Endothelial cell of umbilical vein (primary cell): ENCODE measurements at regions not wholly inside any gene's neighbourhood (a gene's known extent, or its start where the extent isn't known, plus 50 kb on each side); places are given as distances from the start of the nearest gene placed in this dataset.

Experiments
- BruUV-seq: library from RNA; stranded (reverse); fragments of 400-500 nt; replicated peaks from 2 replicates; lab custom pipeline; 2021; lab: Mats Ljungman, UMichigan
- CTCF ChIA-PET: fragments of 300-600, 350-600 bp; sonication (Branson Sonifier 250); formaldehyde crosslinking; loops from one replicate; lab custom pipeline; 2021; ENCODE audit warnings: antibody characterized with exemption, inconsistent platforms; lab: Charles Lee
- POLR2A ChIA-PET: fragments of 300-600, 350-600 bp; sonication (Branson Sonifier 250); formaldehyde crosslinking; loops from one replicate; lab custom pipeline; 2021; ENCODE audit warnings: antibody characterized with exemption, inconsistent platforms; lab: Charles Lee
- DNase-seq: peaks from one replicate; pipeline ENCODE4 v3.0.0-alpha.2; 2011; ENCODE audit warnings: low read depth, low spot score
- FAIRE-seq: peaks from 2 replicates; lab custom pipeline; 2011; peaks lifted over from hg19 to GRCh38; lab: Jason Lieb, UNC
- H2AFZ ChIP-seq: 2 replicates; pipeline ENCODE4 v1.6.0; 2012; ENCODE audit warnings: low read depth, low read length, control low read depth, inconsistent platforms
- H3K27ac ChIP-seq: 2 replicates; pipeline ENCODE4 v1.5.1; 2011; ENCODE audit warnings: low read depth, mild to moderate bottlenecking, control low read depth, low read length, moderate library complexity; ENCODE audit not compliant: insufficient read depth
- H3K27me3 ChIP-seq, 2 experiments: 2 replicates each; pipeline versions ENCODE4 v1.6.0 to v1.6.1; 2011; ENCODE audit warnings: low read length in 2 of 2, mixed read lengths in 1 of 2; ENCODE audit not compliant: control insufficient read depth in 2 of 2, insufficient read depth in 2 of 2
- H3K36me3 ChIP-seq, 2 experiments: 2 replicates in 1 of 2; 3 replicates in 1 of 2; pipeline ENCODE4 v1.5.1; 2011; ENCODE audit warnings: low read length in 2 of 2, mild to moderate bottlenecking in 1 of 2, moderate library complexity in 1 of 2; ENCODE audit not compliant: control insufficient read depth in 2 of 2, insufficient read depth in 2 of 2; ENCODE audit errors: extremely low read depth in 1 of 2
- H3K4me1 ChIP-seq: 3 replicates; pipeline ENCODE4 v1.5.1; 2011; ENCODE audit warnings: mild to moderate bottlenecking, low read length; ENCODE audit not compliant: control insufficient read depth, insufficient read depth; ENCODE audit errors: extremely low read depth
- H3K4me2 ChIP-seq: 2 replicates; pipeline ENCODE4 v1.6.1; 2011; ENCODE audit warnings: low read length, control low read depth, mixed read lengths; ENCODE audit not compliant: insufficient read depth
- H3K4me3 ChIP-seq, 3 experiments: fragments of 200-600 bp in 1 of 3; sonication (generic), shearing (Covaris generic) in 1 of 3; replicated peaks in 1 of 3; 2 replicates each; pipeline ENCODE4 v1.5.1; 2011 to 2016; ENCODE audit warnings: control low read depth in 3 of 3, low read length in 3 of 3, mild to moderate bottlenecking in 2 of 3, inconsistent platforms in 1 of 3, low read depth in 1 of 3, moderate library complexity in 1 of 3; ENCODE audit not compliant: insufficient read depth in 1 of 3
- H3K79me2 ChIP-seq: 2 replicates; pipeline ENCODE4 v1.6.0; 2012; ENCODE audit warnings: low read length, inconsistent platforms; ENCODE audit not compliant: control insufficient read depth, insufficient read depth
- H3K9ac ChIP-seq: replicated peaks from 2 replicates; pipeline ENCODE3; 2011; ENCODE audit warnings: low read length, control low read depth; ENCODE audit not compliant: insufficient read depth; ENCODE audit errors: extremely low read depth
- H3K9me1 ChIP-seq: replicated peaks from 3 replicates; pipeline ENCODE4 v1.6.0; 2011; ENCODE audit warnings: mild to moderate bottlenecking, low read length; ENCODE audit not compliant: control insufficient read depth, insufficient read depth; ENCODE audit errors: extremely low read depth
- H3K9me3 ChIP-seq: replicated peaks from 2 replicates; pipeline ENCODE4 v1.5.1; 2012; ENCODE audit warnings: low read length, inconsistent platforms; ENCODE audit not compliant: control insufficient read depth, insufficient read depth
- H4K20me1 ChIP-seq: replicated peaks from 2 replicates; pipeline ENCODE3; 2011; ENCODE audit warnings: mild to moderate bottlenecking, low read length; ENCODE audit not compliant: control insufficient read depth, insufficient read depth; ENCODE audit errors: extremely low read depth
- EZH2 ChIP-seq: IDR thresholded peaks from 2 replicates; pipeline ENCODE4 v1.6.1; 2012; ENCODE audit warnings: borderline replicate concordance, low read depth, mild to moderate bottlenecking, moderate library complexity, low read length, inconsistent platforms; ENCODE audit not compliant: severe bottlenecking
- FOS ChIP-seq: IDR thresholded peaks from 2 replicates; pipeline ENCODE4 v1.6.1; 2011; ENCODE audit warnings: mild to moderate bottlenecking, low read length, moderate library complexity, borderline replicate concordance; ENCODE audit not compliant: insufficient read depth
- GATA2 ChIP-seq: IDR thresholded peaks from 2 replicates; pipeline ENCODE4 v1.7.0; 2011; ENCODE audit warnings: low read depth, mild to moderate bottlenecking, moderate library complexity, mixed read lengths, low read length; ENCODE audit not compliant: insufficient read length, insufficient read depth
- JUN ChIP-seq: IDR thresholded peaks from 2 replicates; pipeline ENCODE4 v1.6.1; 2011; ENCODE audit warnings: borderline replicate concordance, low read depth; ENCODE audit not compliant: insufficient read length, insufficient read depth
- MYC ChIP-seq: IDR thresholded peaks from one replicate; pipeline ENCODE4 v1.6.1; 2011; ENCODE audit warnings: mild to moderate bottlenecking, low read depth, low read length
- POLR2A ChIP-seq: IDR thresholded peaks from 2 replicates; pipeline ENCODE4 v1.6.1; 2012; ENCODE audit warnings: low read depth, mild to moderate bottlenecking, control low read depth, low read length
- POLR2AphosphoS5 ChIP-seq: IDR thresholded peaks from 2 replicates; pipeline ENCODE4 v1.6.1; 2012; ENCODE audit warnings: low read depth, mild to moderate bottlenecking, control low read depth, low read length, moderate library complexity; ENCODE audit not compliant: insufficient read depth
- dilution Hi-C: fragments of 300-500 bp; cut with MboI; formaldehyde crosslinking; loops from one replicate; pipeline ENCODE4 v1.15.0; 2019; ENCODE audit warnings: low sequenced_read_pairs; ENCODE audit not compliant: extremely low pct_ligation_motif_present
- intact Hi-C: fragments of 100-400 bp; cut with micrococcal nuclease; formaldehyde crosslinking; loops from one replicate; pipeline ENCODE4 v1.10.0; 2022
- TF ChIP-seq, protein P1 (sequence below), 2 donors: IDR thresholded peaks; 1 replicate in 1 of 2; 2 replicates in 1 of 2; pipeline ENCODE4 v1.5.1; 2011; ENCODE audit warnings: low read length in 2 of 2, mild to moderate bottlenecking in 2 of 2, moderate library complexity in 2 of 2, control low read depth in 1 of 2, inconsistent platforms in 1 of 2, low read depth in 1 of 2; ENCODE audit not compliant: insufficient read depth in 1 of 2; ENCODE audit errors: extremely low read depth in 1 of 2
- TF ChIP-seq, protein P2 (sequence below): IDR thresholded peaks from 2 replicates; pipeline ENCODE4 v1.6.1; 2011; ENCODE audit not compliant: insufficient read depth, insufficient read length

DNA sequence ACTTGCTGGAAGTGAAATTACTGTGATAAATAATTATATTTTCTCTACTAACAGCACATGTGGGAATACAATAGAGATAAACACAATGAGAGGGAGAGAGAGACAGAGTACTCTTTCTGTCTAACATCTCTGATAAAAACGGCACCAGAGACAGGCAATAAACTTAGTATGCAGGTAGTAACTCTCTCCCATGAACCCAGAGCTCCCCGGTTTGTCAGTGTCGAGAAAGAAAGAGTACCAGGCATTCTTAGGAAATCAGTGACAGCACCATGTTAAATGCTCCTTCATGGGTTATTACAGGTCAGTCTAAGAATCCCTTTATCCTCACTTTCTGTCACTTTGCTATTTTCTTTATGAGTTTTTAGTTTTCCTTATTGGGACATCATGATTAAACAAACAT is 110.7 kb upstream of the EPHA3 start:
- DNase-seq (no peak), FAIRE-seq (no peak)
- ChIA-PET CTCF (no interaction called here), POLR2A (no interaction called here)
- Histone ChIP-seq H4K20me1 (no peaks in the 10 kb centered on the region), H2AFZ (no peak overlapping the region), H3K36me3 (no peaks in the 10 kb centered on the region), H3K9me1 (no peaks in the 10 kb centered on the region), H3K27ac (no peak overlapping the region), H3K4me3 (no peak overlapping the region), H3K4me2 (no peak overlapping the region), H3K27me3 (no peaks in the 10 kb centered on the region), H3K9me3 (peaks cover 4% of the 10 kb centered on the region), H3K4me1 (no peaks in the 10 kb centered on the region), H3K9ac (no peak overlapping the region), H3K79me2 (no peaks in the 10 kb centered on the region)
- dilution Hi-C loops (no loop called here), intact Hi-C loops (no loop called here)
- BruUV-seq: no TSS peak
- TF ChIP-seq, protein P1, sequence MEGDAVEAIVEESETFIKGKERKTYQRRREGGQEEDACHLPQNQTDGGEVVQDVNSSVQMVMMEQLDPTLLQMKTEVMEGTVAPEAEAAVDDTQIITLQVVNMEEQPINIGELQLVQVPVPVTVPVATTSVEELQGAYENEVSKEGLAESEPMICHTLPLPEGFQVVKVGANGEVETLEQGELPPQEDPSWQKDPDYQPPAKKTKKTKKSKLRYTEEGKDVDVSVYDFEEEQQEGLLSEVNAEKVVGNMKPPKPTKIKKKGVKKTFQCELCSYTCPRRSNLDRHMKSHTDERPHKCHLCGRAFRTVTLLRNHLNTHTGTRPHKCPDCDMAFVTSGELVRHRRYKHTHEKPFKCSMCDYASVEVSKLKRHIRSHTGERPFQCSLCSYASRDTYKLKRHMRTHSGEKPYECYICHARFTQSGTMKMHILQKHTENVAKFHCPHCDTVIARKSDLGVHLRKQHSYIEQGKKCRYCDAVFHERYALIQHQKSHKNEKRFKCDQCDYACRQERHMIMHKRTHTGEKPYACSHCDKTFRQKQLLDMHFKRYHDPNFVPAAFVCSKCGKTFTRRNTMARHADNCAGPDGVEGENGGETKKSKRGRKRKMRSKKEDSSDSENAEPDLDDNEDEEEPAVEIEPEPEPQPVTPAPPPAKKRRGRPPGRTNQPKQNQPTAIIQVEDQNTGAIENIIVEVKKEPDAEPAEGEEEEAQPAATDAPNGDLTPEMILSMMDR (IDR thresholded peaks at IDR 0.05; ENCODE audit: extremely low read depth in 1 of 2, insufficient read depth in 1 of 2, low read depth in 1 of 2, low read length in 2 of 2): no peak
- TF ChIP-seq JUN: no peak
- TF ChIP-seq FOS: no peak
- TF ChIP-seq POLR2AphosphoS5: no peak

DNA sequence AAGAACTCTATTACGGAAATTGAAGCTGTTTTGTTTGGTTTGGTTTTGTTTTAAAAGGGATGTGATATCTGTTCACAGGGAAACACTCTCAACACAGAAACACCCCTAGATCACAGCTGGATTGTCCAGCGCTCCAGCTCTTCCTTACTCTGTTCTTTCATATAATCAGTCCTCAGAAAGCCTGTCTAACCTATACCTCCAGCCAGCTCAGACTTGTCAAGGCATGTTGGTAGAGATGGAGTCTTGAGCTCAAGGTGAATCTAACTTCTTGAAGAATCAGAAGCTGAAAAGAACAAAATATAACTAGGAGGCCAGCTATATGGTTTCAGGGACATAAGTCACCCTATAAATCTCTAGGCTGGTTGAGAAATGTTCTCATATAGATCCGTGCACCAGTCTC is 110.2 kb upstream of the EPHA3 start:
- Histone ChIP-seq H3K27me3 (no peaks in the 10 kb centered on the region), H3K9me1 (no peaks in the 10 kb centered on the region), H2AFZ (no peak overlapping the region), H3K79me2 (no peaks in the 10 kb centered on the region), H3K36me3 (no peaks in the 10 kb centered on the region), H4K20me1 (no peaks in the 10 kb centered on the region), H3K9ac (no peak overlapping the region), H3K4me2 (no peak overlapping the region), H3K27ac (no peak overlapping the region), H3K4me3 (no peak overlapping the region), H3K9me3 (peaks cover 4% of the 10 kb centered on the region), H3K4me1 (no peaks in the 10 kb centered on the region)
- ChIA-PET POLR2A (no interaction called here), CTCF (no interaction called here)
- DNase-seq (no peak), FAIRE-seq (no peak)
- intact Hi-C loops (no loop called here), dilution Hi-C loops (no loop called here)
- no TSS peak for BruUV-seq
- TF ChIP-seq, protein P1 (IDR thresholded peaks at IDR 0.05; ENCODE audit: extremely low read depth in 1 of 2, insufficient read depth in 1 of 2, low read depth in 1 of 2, low read length in 2 of 2): no peak
- TF ChIP-seq POLR2A (no peak), FOS (no peak), MYC (no peak), POLR2AphosphoS5 (no peak), GATA2 (no peak), JUN (no peak), EZH2 (no peak)
- TF ChIP-seq, protein P2, sequence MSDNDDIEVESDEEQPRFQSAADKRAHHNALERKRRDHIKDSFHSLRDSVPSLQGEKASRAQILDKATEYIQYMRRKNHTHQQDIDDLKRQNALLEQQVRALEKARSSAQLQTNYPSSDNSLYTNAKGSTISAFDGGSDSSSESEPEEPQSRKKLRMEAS: no peak
